H9 (cell line): ENCODE measurements at regions not wholly inside any gene's neighbourhood (a gene's known extent, or its start where the extent isn't known, plus 50 kb on each side); places are given as distances from the start of the nearest gene placed in this dataset.

ENCODE experiments used
- DNase-seq: peaks from one replicate; pipeline ENCODE4 v3.0.0-alpha.2; 2017
- H2AFZ ChIP-seq: one replicate; pipeline ENCODE4 v1.6.1; 2013; ENCODE audit warnings: mild to moderate bottlenecking, low read length, control low read depth, moderate library complexity
- H2AK5ac ChIP-seq: 2 replicates; pipeline ENCODE4 v1.6.1; 2013; ENCODE audit warnings: low read length, control low read depth, mixed read lengths; ENCODE audit not compliant: insufficient read length
- H2BK120ac ChIP-seq: one replicate; pipeline ENCODE4 v1.6.1; 2013; ENCODE audit warnings: low read depth, mild to moderate bottlenecking, low read length, control low read depth, inconsistent platforms; ENCODE audit not compliant: poor library complexity, severe bottlenecking
- H2BK12ac ChIP-seq: 2 replicates; pipeline ENCODE4 v1.6.1; 2013; ENCODE audit warnings: low read length, control low read depth, mixed read lengths, low read depth; ENCODE audit not compliant: insufficient read length
- H2BK15ac ChIP-seq: 2 replicates; pipeline ENCODE4 v1.6.1; 2013; ENCODE audit warnings: low read depth, low read length, control low read depth
- H2BK20ac ChIP-seq: one replicate; pipeline ENCODE4 v1.6.1; 2013; ENCODE audit warnings: low read depth, mild to moderate bottlenecking, low read length, control low read depth, inconsistent platforms; ENCODE audit not compliant: poor library complexity, severe bottlenecking
- H2BK5ac ChIP-seq: 2 replicates; pipeline ENCODE4 v1.6.1; 2013; ENCODE audit warnings: low read length, control low read depth, mixed read lengths; ENCODE audit not compliant: insufficient read length
- H3K14ac ChIP-seq: 2 replicates; pipeline ENCODE4 v1.6.1; 2013; ENCODE audit warnings: low read length, control low read depth; ENCODE audit not compliant: insufficient read depth
- H3K18ac ChIP-seq: 2 replicates; pipeline ENCODE4 v1.6.1; 2013; ENCODE audit warnings: low read depth, mild to moderate bottlenecking, mixed read lengths, low read length, control low read depth; ENCODE audit not compliant: insufficient read length
- H3K23ac ChIP-seq: 2 replicates; pipeline ENCODE4 v1.6.1; 2013; ENCODE audit warnings: low read length, control low read depth, mixed read lengths, low read depth; ENCODE audit not compliant: insufficient read length
- H3K23me2 ChIP-seq: 2 replicates; pipeline ENCODE4 v1.6.1; 2013; ENCODE audit warnings: low read depth, mild to moderate bottlenecking, mixed read lengths, low read length, control low read depth; ENCODE audit not compliant: insufficient read length, poor library complexity, severe bottlenecking
- H3K27ac ChIP-seq: 2 replicates; pipeline ENCODE4 v1.5.1; 2013; ENCODE audit warnings: low read length, control low read depth, mixed read lengths, low read depth; ENCODE audit not compliant: insufficient read length
- H3K27me3 ChIP-seq: 2 replicates; pipeline ENCODE4 v1.6.1; 2013; ENCODE audit warnings: low read length, control low read depth, inconsistent platforms; ENCODE audit not compliant: insufficient read depth
- H3K4ac ChIP-seq: 2 replicates; pipeline ENCODE4 v1.6.1; 2013; ENCODE audit warnings: low read depth, mild to moderate bottlenecking, control low read depth, inconsistent platforms, low read length, moderate library complexity
- H3K4me1 ChIP-seq: 2 replicates; pipeline ENCODE4 v1.6.1; 2013; ENCODE audit warnings: low read length, control low read depth, inconsistent platforms; ENCODE audit not compliant: insufficient read depth
- H3K4me2 ChIP-seq: 2 replicates; pipeline ENCODE4 v1.6.1; 2013; ENCODE audit warnings: low read length, control low read depth, mixed read lengths; ENCODE audit not compliant: insufficient read length, insufficient read depth
- H3K56ac ChIP-seq: 2 replicates; pipeline ENCODE4 v1.6.1; 2013; ENCODE audit warnings: low read depth, mild to moderate bottlenecking, mixed read lengths, low read length, control low read depth; ENCODE audit not compliant: insufficient read length
- H3K79me1 ChIP-seq: 2 replicates; pipeline ENCODE4 v1.6.1; 2013; ENCODE audit warnings: low read depth, mild to moderate bottlenecking, moderate library complexity, low read length, control low read depth, inconsistent platforms; ENCODE audit not compliant: insufficient read depth, poor library complexity, severe bottlenecking
- H3K79me2 ChIP-seq: 2 replicates; pipeline ENCODE4 v1.6.1; 2013; ENCODE audit warnings: low read length, control low read depth, inconsistent platforms; ENCODE audit not compliant: insufficient read depth
- H3K9ac ChIP-seq: 2 replicates; pipeline ENCODE4 v1.6.1; 2013; ENCODE audit warnings: low read length, control low read depth, mixed read lengths; ENCODE audit not compliant: insufficient read length; ENCODE audit errors: extremely low read depth
- H3K9me3 ChIP-seq: one replicate; pipeline ENCODE4 v1.6.1; 2013; ENCODE audit warnings: low read depth, low read length, inconsistent platforms; ENCODE audit not compliant: control insufficient read depth
- H3T11ph ChIP-seq: one replicate; pipeline ENCODE4 v1.6.1; 2013; ENCODE audit warnings: mild to moderate bottlenecking, low read length, control low read depth, inconsistent platforms
- H4K20me1 ChIP-seq: one replicate; pipeline ENCODE4 v1.6.1; 2013; ENCODE audit not compliant: control insufficient read depth, insufficient read length, insufficient read depth
- H4K5ac ChIP-seq: 2 replicates; pipeline ENCODE4 v1.6.1; 2013; ENCODE audit warnings: low read depth, mild to moderate bottlenecking, mixed read lengths, low read length, control low read depth; ENCODE audit not compliant: insufficient read length
- H4K8ac ChIP-seq: replicated peaks from 2 replicates; pipeline ENCODE4 v1.6.1; 2013; ENCODE audit warnings: low read length, control low read depth, mixed read lengths, low read depth; ENCODE audit not compliant: insufficient read length
- H4K91ac ChIP-seq: 2 replicates; pipeline ENCODE4 v1.6.1; 2013; ENCODE audit warnings: low read depth, mild to moderate bottlenecking, moderate library complexity, mixed read lengths, low read length, control low read depth; ENCODE audit not compliant: insufficient read length
- H3K27ac Mint-ChIP-seq, 3 experiments: 2 replicates in 2 of 3; 3 replicates in 1 of 3; pipeline ENCODE4 v1.8.0; 2020 to 2021; ENCODE audit warnings: mixed read lengths in 3 of 3, mild to moderate bottlenecking in 1 of 3, moderate library complexity in 1 of 3
- H3K27me3 Mint-ChIP-seq: 2 replicates; pipeline ENCODE4 v1.8.0; 2021; ENCODE audit warnings: low read depth, mild to moderate bottlenecking, moderate library complexity, mixed read lengths
- H3K36me3 Mint-ChIP-seq, 3 experiments: 2 replicates in 2 of 3; 3 replicates in 1 of 3; pipeline ENCODE4 v1.8.0; 2020 to 2021; ENCODE audit warnings: low read depth in 3 of 3, mixed read lengths in 3 of 3; ENCODE audit not compliant: insufficient read depth in 1 of 3
- H3K4me1 Mint-ChIP-seq, 2 experiments: 2 replicates each; pipeline ENCODE4 v1.8.0; 2020; ENCODE audit warnings: mixed read lengths in 2 of 2
- H3K4me3 Mint-ChIP-seq, 2 experiments: 2 replicates in 1 of 2; 3 replicates in 1 of 2; pipeline ENCODE4 v1.8.0; 2020 to 2021; ENCODE audit warnings: mild to moderate bottlenecking in 2 of 2, mixed read lengths in 2 of 2, moderate library complexity in 1 of 2
- H3K9me3 Mint-ChIP-seq, 2 experiments: 2 replicates in 1 of 2; 3 replicates in 1 of 2; pipeline ENCODE4 v1.8.0; 2020; ENCODE audit warnings: mild to moderate bottlenecking in 2 of 2, mixed read lengths in 2 of 2, moderate library complexity in 1 of 2
- WGBS: extraction: QIAGEN DNeasy Blood & Tissue Kit; methylation state at CpG from one replicate; pipeline ENCODE4 v1.1.7; 2013; ENCODE audit warnings: missing lambda C conversion rate, low lambda C conversion rate, mixed read lengths; ENCODE audit not compliant: insufficient read length; ENCODE audit errors: extremely low coverage; 5-methylcytosine and 5-hydroxymethylcytosine counted together
- TF ChIP-seq, protein P1 (sequence below): fragments of 200-600 bp; sonication (generic); conservative IDR thresholded peaks from 3 replicates; pipeline ENCODE4 v1.8.0; 2021; ENCODE audit warnings: antibody characterized with exemption, mild to moderate bottlenecking

DNA sequence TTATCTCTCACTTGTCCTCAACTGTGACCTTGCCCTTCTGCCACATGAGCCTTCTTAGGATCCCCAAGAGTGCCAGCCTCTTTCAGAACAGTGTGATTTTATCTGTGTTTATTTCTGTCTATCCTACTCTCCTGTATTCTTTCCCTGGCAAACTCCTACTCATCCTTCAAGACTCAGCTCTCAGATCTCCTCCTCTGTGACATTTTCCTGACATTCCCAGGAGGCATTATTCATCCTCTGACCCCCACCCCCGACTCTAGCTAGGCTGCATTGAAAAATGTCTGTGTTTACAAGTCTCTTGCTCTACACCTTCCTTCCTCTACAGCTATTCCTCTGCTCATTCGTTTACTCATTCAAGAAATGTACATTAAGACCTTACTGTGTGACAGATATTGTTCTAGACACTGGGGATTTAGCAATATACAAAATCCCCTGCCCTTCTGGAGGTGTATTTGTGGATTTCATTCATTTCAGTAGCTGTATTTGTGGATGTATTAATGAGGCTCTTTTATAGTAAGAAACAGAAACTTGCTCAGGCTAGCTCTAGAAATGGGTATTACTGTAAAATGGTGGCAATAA lies 61.4 kb upstream of the COMTD1 start:
- no CpG with 5 or more reads among the region's 2 CpGs for WGBS
- H3T11ph ChIP-seq = no peak overlapping the region
- peaks cover 5 to 6% of the 10 kb centered on the region in 2 experiments for H3K4me1 Mint-ChIP-seq
- no peak overlapping the region for H3K56ac ChIP-seq
- no peaks in the 10 kb centered on the region for H3K9me3 ChIP-seq
- H3K79me2 ChIP-seq = no peaks in the 10 kb centered on the region
- H2BK5ac ChIP-seq = no peak overlapping the region
- H3K27ac ChIP-seq = no peak overlapping the region
- H3K23me2 ChIP-seq = peaks cover 7% of the 10 kb centered on the region
- no peaks in the 10 kb centered on the region for H3K79me1 ChIP-seq
- no peak overlapping the region for H3K23ac ChIP-seq
- no peaks in the 10 kb centered on the region for H4K20me1 ChIP-seq
- H3K4ac ChIP-seq = no peak overlapping the region
- H2BK12ac ChIP-seq = no peak overlapping the region
- no peak overlapping the region for H2BK20ac ChIP-seq
- H2AFZ ChIP-seq = no peak overlapping the region
- no peaks in the 10 kb centered on the region for H3K4me1 ChIP-seq
- H4K8ac ChIP-seq = no peak overlapping the region
- H3K9me3 Mint-ChIP-seq = peaks cover 11 to 13% of the 10 kb centered on the region in 2 experiments; a peak in 4 of 5 replicates
- TF ChIP-seq, protein P1, sequence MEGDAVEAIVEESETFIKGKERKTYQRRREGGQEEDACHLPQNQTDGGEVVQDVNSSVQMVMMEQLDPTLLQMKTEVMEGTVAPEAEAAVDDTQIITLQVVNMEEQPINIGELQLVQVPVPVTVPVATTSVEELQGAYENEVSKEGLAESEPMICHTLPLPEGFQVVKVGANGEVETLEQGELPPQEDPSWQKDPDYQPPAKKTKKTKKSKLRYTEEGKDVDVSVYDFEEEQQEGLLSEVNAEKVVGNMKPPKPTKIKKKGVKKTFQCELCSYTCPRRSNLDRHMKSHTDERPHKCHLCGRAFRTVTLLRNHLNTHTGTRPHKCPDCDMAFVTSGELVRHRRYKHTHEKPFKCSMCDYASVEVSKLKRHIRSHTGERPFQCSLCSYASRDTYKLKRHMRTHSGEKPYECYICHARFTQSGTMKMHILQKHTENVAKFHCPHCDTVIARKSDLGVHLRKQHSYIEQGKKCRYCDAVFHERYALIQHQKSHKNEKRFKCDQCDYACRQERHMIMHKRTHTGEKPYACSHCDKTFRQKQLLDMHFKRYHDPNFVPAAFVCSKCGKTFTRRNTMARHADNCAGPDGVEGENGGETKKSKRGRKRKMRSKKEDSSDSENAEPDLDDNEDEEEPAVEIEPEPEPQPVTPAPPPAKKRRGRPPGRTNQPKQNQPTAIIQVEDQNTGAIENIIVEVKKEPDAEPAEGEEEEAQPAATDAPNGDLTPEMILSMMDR = no peak
- H2BK120ac ChIP-seq = no peak overlapping the region
- H2BK15ac ChIP-seq = no peak overlapping the region
- H3K4me3 Mint-ChIP-seq = no peak overlapping the region
- no peak overlapping the region for H4K5ac ChIP-seq
- no peak overlapping the region for H3K14ac ChIP-seq
- H3K27me3 ChIP-seq = peaks cover 3% of the 10 kb centered on the region; the same call in 1 of the 2 replicates
- no peak overlapping the region for H3K9ac ChIP-seq
- H3K27ac Mint-ChIP-seq = no peak overlapping the region
- H3K18ac ChIP-seq = no peak overlapping the region
- H3K27me3 Mint-ChIP-seq = peaks cover 28% of the 10 kb centered on the region
- no peak overlapping the region for H4K91ac ChIP-seq
- no peak for DNase-seq
- no peak overlapping the region for H2AK5ac ChIP-seq
- H3K4me2 ChIP-seq = no peak overlapping the region
- peaks cover 2 to 10% (median 7%) of the 10 kb centered on the region in 3 experiments; a peak in 5 of 7 replicates for H3K36me3 Mint-ChIP-seq
